Stimulated activated CD4-positive, alpha-beta T cell treated with anti-CD3 and anti-CD28 coated beads, Interleukin-1b, Interleukin-23, amount 100 ng/mL, for 4 hours (primary cell): ENCODE measurements at regions not wholly inside any gene's neighbourhood (a gene's known extent, or its start where the extent isn't known, plus 50 kb on each side); places are given as distances from the start of the nearest gene placed in this dataset.

ENCODE experiments used
- DNase-seq, 2 donors: peaks; one replicate each; pipeline ENCODE4 v3.0.0-alpha.2; 2020; ENCODE audit warnings: low read depth in 2 of 2

DNA sequence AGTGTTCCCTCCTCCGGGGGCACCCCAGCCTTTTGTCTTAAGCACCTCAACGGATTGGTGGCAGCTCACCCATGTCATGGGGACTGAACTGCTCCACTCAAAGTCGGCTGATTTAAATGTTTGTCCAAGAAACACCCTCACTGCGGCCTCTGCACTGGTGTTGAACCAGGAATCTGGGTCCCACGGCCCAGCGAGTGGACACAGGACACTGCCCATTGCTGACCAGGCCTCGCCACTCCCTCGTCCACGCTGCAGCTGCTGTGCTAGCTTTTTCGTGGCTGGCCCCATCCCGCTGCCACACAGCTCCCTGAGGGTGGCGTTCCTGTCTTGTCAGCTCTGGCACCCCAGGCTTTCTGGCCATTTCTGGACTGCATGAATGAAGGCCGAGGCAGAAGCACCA, 646.2 kb downstream of the BRD1 start:
- DNase-seq = no peak

DNA sequence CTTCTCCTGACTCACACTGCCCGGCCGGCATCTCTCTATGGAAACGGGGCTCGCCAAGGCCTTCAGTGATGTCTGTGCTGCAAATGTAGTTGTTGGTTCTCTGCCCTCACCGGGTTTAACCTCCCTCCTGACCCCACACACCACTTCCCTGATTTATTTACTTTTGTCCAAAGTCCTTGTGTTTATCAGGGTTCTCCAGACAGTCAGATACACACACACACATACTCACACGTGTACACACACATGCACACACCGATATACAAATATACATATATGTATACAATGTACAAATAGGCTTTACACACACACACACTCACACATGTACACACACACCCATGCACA, 647.0 kb downstream of the BRD1 start:
- DNase-seq = no peak

DNA sequence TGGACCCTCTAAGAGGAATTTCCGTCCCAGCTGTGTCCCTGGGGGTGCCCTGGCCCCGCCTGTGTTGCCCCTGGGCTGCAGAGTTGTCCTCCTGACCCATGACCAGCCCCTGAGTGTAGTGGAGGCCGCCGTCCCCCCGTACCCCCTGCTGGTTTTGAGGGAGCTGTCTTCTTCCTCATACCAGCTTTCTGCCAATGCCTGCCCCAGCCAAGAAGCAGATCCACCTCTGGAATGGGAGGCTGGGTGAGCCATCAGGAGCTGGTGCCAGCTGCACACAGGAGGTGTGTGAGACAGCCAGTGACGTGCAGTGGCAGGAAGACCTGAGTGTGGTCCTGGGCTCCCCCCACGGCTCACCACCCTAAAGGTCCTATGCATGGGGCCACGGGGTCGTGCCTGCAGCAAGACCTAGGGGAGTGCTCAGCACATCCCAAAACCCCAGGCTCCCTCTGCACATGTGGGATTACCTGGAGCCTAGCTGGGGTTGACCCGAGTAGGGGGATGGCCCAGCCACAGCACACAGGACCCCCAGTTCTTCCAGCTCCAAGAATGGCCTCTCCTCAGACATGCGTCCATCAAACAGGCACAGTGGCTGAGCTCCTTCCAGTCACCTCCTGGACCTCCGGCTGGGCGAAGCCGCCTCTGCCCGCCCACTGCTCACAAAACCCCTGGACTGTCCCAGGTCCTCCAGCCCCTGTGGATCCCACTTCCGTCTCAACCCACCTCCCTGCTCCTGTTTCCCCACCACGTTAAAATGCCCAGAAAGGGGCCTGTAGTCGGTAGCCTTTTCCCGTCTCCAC, 647.6 kb downstream of the BRD1 start:
- no peak for DNase-seq

DNA sequence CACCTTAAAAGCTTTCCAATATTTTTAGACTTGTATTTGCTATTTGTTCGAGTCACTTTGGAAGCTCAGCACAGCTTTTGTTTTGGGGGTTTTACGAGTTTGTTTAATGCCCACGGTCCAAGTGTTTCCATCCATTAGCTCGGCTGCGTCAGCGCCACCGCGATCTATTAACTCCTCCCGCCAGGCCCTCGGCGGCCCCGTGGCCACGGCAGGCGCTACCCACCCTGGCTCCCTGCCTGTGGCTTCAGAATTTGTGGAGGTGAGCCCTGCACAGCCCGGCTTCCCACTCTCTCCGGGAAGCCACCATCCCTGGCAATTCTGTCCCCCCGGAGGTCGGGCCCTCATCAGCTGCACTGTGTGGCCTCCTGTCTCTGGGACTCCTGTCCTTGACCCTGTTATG, 648.5 kb downstream of the BRD1 start:
- DNase-seq = no peak

DNA sequence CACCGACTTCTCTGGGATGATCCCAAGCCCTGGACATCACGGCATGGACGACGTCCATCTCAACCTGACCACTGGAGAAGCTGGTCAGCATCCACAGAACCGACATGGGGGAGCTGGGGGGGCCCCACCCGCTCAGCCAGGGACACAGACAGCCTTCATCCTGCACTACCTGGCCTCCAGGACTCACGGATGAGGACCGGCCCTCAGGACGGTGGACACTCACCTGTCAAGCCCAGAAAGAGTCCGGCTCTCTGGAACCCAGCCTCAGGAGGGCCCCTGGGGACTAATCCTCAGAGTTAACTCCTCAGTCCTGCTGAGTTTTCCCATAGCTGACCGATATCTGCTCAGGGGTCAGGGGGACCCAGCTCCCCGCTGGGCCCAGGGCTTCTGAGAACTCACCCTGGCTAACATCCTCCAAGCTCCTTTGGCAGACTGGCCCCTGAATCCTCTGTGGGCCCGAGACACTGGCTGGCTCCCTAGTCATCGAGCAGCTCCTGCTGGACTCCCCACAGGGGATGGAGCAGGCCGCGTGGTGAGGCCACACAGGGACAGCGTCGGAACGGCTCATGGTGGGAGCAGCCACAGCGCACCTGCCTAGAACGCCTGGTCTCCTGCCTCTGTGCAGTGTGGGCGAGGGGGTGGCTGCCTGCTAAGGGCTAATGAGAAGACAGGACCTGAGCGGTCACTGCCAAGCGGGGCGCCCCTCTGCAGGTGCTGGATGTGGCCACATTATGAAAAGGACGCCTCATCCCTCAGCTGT, 649.2 kb downstream of the BRD1 start:
- no peak for DNase-seq

GRCh38 chr22:49177666-49178065, 650.0 kb downstream of the BRD1 start:
- no peak for DNase-seq

- no peak for DNase-seq
Observed at GRCh38 chr22:49176956-49177355, 650.7 kb downstream of the BRD1 start.

DNA sequence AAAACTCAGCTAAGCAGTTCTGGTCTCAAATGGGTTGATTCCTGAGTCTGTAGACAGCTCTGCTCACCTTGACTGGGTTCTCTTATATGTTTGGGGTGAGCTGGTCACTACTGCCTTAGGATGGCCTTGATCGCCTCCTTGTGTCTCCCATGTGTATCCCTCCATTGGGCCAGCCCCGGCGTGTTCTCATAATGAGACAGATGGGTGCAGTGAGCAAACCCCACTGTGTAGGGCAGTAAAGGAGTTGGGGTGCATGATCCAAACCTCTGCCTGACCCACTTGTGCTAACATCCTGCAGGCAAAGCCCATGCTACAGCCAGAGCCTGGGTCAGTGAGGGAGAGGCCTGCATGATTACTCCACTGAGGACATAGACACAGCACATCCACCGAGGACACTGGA, 657.6 kb downstream of the BRD1 start:
- DNase-seq = no peak

DNA sequence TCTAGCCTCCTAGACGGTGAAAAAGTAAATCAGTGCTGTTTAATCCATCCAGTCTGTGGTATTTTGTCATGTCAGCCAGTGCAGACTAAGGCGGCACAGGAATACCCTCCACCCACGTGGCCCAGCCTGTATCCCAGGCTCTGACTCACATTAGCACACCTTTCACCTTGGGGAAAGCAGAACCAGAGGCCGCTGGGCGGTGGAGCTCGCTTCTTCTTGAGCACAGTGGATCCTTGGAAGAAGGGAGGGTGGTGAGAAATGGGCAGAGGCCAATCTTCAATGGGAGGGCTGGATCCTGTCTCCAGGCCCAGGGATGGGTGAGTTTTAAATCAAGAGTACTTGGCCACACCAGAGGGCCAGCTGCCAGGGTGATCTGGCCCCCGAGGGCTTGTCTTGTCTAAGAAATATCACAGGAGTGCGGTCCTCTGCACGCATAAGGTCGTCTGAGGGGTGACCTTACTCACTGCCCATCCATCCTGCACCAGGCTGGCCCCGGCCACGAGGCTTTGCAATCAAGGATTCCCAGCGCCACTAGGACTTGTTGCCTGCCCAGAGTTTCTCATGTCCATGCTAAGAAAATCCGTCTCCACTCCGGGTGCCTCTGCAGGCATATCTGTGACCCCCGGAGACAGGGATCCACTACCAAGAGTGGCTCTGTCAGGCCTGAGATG, 658.5 kb downstream of the BRD1 start:
- DNase-seq = no peak

GRCh38 chr22:49168219-49168813, 659.4 kb downstream of the BRD1 start:
- DNase-seq = no peak

- no peak for DNase-seq
Observed at GRCh38 chr22:49166746-49167145, 660.9 kb downstream of the BRD1 start.

GRCh38 chr22:49166211-49166610, 661.5 kb downstream of the BRD1 start:
- DNase-seq = no peak

- DNase-seq = no peak
Observed at GRCh38 chr22:49164773-49165320, 662.8 kb downstream of the BRD1 start.

DNA sequence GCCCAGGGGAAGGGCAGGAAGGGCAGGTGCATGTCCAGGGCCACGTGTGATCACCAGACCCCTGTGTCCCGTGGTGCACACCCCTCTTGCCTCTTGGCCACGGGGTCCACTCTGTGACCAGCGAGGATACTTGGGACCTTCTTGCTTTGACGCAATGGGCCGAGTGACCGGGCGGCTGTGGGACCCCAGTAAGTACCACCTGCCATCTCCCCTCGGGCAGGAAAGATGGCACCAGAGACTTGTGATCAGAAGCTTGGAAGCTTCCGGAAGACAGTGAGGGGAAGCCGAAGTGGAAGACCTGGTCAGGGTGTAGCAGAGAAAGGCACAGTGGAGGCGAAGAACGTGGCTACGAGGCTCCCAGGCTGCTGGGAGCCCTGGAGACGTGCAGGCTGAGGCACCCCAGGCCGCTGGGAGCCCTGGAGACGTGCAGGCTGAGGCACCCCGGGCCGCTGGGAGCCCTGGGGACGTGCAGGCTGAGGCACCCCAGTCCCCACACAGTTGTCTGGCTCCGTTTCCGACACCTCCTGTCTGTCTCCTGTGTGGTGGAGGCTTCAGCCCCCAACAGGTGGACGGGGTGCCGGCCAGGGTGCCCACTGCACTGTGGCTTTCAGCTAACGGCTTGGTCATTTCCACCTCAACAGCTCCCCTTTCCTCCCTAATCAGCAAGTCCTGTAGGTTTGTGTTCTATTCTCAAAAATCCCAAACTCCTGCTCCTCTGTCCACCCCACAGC, 663.5 kb downstream of the BRD1 start:
- no peak for DNase-seq

- DNase-seq = no peak
Observed at GRCh38 chr22:49163258-49163959, 664.3 kb downstream of the BRD1 start.

DNA sequence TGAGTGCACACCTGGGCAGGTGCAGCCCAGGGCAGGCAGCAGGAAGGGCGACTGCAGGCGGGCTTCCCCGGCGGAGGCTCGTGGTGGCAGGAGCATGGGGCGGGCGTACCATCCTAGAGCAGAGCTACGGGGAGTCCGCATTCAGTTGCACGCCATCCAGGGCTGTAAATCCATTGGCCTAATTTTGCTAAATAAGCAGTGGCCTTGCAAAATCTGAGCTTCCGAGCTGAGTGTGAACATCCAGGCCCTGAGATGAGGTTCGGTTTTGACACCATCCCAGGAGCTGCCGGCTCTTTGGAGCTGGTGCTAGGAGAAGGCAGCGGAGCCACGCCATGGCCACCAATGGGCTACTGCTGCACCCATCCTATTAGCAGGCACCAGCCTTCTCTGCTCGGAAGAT, 664.8 kb downstream of the BRD1 start:
- DNase-seq = no peak

- DNase-seq = no peak
Observed at GRCh38 chr22:49161002-49161850, 666.4 kb downstream of the BRD1 start.

DNA sequence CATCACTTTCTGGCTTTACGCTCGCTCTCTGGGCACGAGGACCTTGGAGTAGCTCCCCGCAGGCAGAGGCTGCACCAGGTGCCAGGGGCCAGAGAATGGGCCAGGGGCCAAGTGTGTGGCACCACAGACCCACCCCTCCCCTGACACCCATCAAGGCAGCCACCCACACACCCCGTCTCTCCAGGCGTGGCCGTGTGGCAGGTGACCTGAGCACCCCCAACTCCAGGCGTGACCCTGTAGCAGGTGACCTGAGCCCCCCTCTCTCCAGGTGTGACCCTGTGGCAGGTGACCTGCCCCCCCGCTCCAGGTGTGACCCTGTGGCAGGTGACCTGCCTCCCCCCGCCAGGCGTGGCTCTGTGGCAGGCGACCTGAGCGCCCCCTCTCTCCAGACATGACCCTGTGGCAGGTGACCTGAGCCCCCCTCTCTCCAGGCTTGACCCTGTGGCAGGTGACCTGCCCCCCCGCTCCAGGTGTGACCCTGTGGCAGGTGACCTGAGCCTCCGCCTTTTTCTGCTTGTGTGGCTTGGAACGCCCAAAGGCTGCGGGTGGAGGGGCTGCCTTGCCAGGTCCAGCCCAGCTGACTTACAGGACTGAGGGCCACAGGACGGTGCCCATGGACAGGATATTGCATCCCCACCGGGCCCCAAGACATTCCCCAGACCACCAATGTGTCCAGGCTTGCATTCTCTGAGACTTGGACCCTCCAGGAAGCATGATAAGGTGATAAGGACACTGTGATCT, 667.2 kb downstream of the BRD1 start:
- DNase-seq = no peak

DNA sequence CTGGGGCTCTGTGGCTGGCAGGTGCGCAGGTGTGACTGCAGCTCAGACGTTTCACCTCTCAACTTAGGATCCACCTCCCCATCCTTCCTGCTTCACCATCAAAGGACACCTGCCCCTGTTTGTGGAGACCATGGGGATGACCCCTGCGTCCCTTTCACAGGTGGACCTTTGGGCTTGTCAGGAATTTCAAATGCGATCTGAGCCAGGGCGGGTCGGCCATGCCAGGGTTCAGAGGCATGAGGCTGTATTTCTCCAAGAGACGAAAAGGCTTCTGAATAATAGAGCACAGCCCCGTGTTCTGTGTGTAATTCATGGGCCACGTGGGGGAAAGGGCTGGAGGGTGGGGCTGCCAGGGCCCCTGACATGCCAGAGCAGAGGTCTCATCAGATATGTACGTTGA, 668.0 kb downstream of the BRD1 start:
- no peak for DNase-seq
